Renal cortical epithelial cell (primary cell): ENCODE measurements at regions not wholly inside any gene's neighbourhood (a gene's known extent, or its start where the extent isn't known, plus 50 kb on each side); places are given as distances from the start of the nearest gene placed in this dataset.

Experiments used
- DNase-seq: peaks from one replicate; pipeline ENCODE4 v3.0.0-alpha.2; 2011; ENCODE audit warnings: low read depth

- no peak for DNase-seq
Observed at GRCh38 chr14:104462651-104463630, 116.6 kb upstream of the C14orf180 start.

DNA sequence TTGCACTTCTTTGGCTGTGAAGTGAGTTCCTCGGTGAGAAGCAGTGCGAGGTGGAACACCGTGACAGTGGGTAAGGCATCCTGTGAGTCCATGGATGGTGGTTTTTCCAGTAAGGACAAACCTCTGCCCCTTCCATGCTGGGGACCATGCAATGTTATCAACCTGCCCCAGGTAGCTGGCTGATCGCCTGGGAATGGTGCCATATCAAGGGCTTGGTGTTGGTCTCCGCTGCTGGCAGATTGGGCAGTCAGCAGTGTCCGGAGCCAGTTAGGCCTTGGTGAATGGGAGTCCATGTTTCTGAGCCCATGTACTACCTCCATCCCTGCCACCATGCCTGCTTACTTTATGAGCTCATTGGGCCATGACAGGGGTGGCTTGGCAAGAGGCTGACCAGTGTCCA is 114.7 kb upstream of the C14orf180 start:
- DNase-seq, result no peak

DNA sequence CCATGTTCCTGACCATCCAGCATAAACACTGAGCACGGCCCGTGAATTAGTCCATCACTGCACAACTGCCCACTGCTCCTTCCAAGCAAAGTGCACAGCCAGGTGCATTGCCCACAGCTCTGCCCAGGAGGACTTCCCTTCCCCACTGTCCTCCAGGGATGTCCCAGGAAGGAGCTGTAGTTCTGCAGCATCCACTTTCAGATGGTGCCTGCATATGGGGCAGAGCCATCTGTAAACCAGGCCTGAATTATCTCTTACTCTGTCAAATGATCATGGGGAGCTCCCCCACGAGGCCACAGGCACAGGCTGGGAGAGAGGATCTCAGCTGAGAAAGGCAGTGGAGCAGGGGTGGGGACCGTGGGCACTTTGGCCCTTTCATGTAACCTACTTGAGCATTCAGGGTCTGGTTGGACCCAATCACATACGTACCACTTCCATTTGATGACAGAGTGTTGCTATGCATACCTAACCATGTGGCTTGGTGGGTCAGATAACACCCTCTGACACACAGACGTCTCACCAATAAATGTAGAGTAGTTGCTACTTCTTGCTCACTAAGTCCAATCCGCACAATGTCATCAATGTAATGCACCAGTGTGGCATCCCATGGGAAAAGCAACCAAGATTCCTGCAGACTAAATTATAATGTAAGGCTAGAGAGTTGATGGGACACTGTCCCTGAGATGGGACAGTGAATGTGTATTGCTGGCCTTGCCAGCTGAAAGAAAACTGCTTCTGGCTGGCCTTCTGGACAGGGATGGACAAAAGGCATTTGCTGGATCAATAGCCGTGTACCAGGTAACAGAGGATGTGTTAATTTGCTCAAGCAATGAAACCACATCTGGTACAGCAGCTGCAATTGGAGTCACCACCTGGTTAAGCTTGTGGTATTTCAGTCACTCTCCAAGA is 113.8 kb upstream of the C14orf180 start:
- no peak for DNase-seq

DNA sequence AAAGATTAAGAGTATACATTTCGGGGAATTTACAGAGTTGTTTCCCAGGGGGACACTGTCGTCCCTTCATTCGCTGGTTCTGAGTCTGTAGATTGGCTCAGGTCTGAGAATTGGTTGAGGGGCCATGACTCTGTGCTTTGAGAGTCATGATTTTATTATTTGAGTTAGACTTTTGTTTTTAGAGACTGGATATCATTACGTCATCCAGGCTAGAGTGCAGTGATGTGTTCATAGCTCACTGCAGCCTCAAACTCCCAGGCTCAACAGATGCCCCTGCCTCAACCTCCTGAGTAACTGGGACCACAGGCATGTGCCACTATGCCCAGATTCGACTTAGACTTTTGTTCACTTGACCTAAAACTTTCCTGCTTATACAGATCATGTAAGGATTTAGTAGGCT is 112.3 kb upstream of the C14orf180 start:
- no peak for DNase-seq

- DNase-seq, result no peak
Observed at GRCh38 chr14:104467641-104468040, 111.9 kb upstream of the C14orf180 start.

- no peak for DNase-seq
Observed at GRCh38 chr14:104469591-104469990, 110.0 kb upstream of the C14orf180 start.

- no peak for DNase-seq
Observed at GRCh38 chr14:104470588-104470987, 109.0 kb upstream of the C14orf180 start.

GRCh38 chr14:104471114-104471513 is 108.5 kb upstream of the C14orf180 start:
- no peak for DNase-seq

DNA sequence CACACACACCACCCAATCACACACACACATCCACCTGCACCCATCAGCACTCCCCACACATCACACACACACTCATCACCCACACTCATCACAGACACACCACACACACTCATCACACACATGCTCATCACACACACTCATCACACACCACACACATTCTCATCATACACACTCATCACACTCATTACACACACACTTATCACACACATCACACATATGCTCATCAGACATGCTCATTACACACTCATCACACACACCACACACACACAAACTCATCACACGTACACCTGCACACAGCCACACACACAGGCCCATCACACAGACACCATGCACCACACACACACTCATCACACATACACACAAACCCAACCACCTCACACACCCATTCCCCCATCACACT is 107.5 kb upstream of the C14orf180 start:
- DNase-seq, result no peak

DNA sequence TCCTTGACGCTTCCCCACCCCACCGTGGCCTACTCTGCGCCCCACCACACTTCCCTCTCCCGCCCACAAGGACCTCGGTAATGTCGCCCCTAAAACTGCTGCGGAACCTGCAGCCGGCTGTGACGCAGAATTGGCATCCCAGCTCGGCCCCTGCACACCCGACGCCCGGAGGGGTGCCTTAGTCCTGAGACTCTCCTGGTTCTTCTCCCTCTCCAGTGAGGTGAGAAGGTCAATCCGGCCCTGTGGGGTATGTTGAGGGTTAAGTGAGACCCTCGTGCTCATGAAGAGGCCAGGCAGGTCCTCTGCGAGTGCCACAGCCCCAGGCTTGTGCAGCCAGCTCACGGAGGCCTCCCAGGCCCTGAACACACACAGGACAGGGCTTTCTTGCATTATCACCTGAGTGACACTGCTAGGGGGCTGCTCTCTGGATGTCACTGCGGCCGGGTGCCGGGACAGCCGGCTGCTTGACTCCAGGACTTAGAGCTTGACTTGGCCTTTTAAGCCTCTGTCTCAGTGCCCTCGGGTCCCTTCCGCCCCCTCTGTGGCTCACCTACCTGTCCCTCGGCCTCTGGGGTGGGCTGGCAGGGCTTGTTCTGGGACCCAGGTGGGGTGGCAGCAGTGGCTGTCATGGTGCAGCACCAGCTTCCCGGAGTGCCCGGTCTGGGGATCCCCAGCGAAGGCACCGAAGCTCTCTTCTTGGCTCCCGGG is 106.9 kb upstream of the C14orf180 start:
- DNase-seq, result no peak

GRCh38 chr14:104473244-104473565 is 106.4 kb upstream of the C14orf180 start:
- no peak for DNase-seq

DNA sequence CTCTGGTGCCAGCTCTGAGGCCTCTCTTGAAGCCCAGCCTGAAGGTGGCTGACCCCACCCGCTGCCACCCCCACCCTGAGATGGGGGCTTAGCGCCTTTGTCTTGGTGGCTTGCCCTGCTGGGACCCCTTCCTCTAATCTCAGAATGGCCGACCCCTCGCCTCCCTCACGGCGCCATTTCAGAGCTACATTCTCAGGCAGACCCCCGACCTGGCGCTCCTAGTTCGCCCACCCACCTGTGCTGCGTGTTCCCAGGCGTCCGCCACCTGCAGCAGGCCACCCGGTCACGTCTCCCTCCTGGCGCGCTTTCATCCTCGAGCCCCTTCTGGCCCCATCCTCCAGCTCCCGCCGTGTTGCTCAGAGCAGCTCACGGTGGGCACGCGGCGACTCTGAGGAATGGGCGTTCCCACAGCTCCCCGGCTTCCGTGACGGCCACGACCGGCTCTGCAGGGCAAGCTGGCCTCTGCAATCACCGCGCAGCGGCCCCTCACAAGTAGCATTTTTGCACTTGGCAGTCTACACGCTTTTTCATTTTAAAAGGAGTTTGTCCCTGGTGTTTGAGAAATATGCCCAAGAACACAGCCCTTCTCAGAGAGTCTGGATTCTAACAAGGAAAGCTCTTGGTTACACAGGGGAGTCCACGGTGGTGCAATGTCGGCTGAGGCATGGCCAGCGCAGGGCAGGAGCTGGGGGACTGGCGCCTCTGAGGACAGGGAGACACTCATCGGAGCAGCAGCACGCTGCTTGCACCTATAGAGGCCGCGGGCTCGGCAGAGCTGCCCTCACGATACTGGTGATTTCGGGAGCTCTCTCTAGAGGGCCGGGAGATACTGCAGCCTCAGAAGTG is 105.7 kb upstream of the C14orf180 start:
- DNase-seq, result no peak

DNA sequence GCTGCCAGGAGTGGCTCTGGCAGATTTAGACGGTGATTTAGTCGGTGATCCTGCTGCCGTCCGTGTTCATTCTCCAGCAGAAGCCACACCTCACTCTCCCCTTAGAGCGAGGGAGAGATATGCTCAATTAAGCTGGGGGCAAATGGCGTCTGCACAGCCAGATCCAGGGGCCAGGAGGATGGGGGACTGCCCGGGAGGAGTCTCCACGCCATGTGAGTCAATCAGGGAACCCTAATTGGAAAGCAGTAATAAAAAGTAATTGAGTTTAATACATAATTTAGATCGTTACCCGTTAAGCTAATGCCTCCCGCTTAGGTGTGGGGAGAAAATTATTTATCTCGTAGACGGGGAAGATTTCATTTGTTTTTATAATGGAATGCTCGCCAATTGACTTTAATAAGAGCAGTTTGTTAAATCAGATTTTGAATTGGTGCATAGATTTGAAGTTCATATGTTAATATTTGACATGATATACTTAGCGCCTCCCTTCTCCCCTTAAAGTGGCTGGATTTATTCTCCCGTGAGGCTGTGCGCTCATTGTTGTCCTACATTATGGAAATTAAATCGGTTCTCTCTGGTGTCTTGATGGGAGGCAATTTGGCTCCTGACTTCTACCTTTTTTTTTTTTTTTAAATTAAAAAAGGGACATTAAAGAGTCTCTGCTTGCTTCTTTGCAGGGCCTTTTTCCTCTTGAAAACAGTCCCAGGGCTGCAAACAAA is 104.9 kb upstream of the C14orf180 start:
- no peak for DNase-seq

GRCh38 chr14:104475256-104475655 is 104.3 kb upstream of the C14orf180 start:
- no peak for DNase-seq

DNA sequence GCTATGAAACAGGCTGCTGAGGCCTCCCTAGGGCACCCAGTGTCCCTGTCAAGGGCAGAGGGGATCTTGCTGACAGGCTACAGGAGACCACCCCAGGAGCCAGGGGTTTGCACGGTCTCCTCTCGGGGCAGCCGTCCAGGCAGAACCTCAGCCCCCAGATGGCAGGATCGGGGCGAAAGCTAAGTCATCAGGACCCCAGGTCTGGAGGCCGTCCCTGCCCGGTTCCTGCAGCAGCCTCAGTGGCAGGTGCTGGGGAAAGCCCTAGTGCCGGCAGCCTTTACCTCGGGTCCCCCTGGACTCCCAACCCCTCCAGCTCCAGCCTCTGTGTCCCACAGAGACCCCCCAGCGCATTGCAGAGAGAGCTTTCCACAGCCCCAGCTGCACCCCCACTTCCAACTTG is 103.8 kb upstream of the C14orf180 start:
- DNase-seq, result no peak

- no peak for DNase-seq
Observed at GRCh38 chr14:104476437-104476836, 103.1 kb upstream of the C14orf180 start.

DNA sequence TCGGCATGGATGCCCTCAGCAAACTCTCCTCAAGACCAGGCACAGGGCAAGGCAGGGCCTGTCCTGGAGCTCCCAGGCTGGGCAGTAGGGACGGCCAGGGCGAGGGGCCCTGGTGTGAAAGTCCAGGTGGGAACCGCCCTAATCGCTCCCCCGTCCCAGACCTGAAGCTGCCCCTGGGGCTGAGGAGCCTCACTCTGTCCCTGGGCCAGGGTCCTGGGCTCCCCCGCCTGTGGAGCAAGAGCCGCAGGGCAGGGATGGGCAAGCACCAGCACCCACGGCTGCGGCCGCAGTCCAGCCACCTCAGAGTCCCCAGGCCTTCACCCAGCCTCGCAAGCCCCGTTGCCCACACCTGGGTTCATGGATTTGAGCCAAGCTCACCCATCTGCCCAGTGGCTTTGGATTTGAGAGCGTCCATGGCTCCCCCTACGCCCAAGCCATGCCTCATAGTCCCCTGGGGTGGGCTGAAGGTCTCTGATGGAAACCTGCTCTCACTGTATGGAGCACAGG is 102.4 kb upstream of the C14orf180 start:
- no peak for DNase-seq

DNA sequence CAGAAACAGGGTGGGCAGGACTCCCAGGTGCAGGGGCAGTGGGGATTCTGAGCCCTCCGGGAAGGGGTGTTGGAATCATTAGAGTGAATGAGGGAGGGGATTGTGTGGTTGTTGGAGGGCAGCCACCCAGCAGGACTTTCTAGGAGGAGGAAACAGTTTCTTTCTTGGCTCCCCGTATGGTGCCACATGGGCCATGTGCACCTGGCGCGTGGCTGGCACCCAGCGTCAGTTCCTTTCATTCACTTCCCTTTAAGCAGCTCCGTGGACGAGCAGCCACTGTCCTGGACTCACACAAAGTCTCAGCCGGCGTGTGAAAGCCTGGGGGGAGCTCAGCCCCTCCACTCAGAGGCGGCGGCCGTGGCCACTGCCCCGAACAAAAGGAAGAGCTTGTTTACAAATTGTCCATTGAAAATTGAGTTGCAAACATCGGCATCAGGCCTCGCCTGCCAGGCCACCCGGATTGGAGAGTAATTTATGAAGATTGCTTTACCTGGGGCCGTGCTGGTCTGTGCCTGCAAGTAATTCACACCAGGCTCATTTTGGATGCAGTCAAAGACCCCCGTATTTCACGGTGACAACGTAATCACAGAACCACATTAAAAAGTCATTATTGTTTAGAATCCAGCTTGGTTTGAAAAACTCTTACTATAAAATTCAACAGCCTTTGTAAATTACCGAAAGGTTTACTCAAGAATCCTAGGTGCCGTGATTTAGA is 101.7 kb upstream of the C14orf180 start:
- DNase-seq, result no peak

DNA sequence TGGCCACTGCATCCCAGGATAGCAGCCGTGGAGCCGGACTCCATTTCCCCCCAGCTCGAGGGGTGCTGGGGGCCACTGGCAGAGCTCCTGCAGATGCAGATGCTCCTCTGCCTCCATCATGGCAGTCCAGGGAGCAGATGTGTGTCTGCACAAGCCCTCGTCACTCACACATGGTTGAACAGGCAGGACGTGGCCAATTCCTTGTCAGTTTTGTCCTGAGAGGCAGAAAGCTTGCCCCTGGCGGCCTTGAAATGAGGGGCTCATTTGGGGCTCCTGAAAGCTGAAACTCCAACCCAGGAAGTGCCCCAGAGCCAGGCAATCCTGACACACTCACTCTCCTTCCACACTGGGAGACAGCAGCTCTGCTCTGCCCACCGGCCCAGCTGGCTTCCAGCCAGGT is 100.9 kb upstream of the C14orf180 start:
- DNase-seq, result no peak

GRCh38 chr14:104479901-104480300 is 99.7 kb upstream of the C14orf180 start:
- no peak for DNase-seq
